ENCODE measurements at regions not wholly inside any gene's neighbourhood (a gene's known extent, or its start where the extent isn't known, plus 50 kb on each side); places are given as distances from the start of the nearest gene placed in this dataset.

- no peak for TF ChIP-seq CTCF (IDR thresholded peaks at IDR 0.05; ENCODE audit: low read depth, low read length)
- no peak overlapping the region for H3K4me3 ChIP-seq (ENCODE audit: low read depth, low read length)
Measured at GRCh38 chr3:139213936-139214335, 129.9 kb upstream of the MRPS22 start.

- no peak for TF ChIP-seq CTCF (IDR thresholded peaks at IDR 0.05; ENCODE audit: low read depth, low read length)
- no peak overlapping the region for H3K4me3 ChIP-seq (ENCODE audit: low read depth, low read length)
Measured at GRCh38 chr3:139216958-139217357, 126.9 kb upstream of the MRPS22 start.

GRCh38 chr3:139217633-139218032 is 126.2 kb upstream of the MRPS22 start:
- no peak overlapping the region for H3K4me3 ChIP-seq (ENCODE audit: low read depth, low read length)
- TF ChIP-seq CTCF (IDR thresholded peaks at IDR 0.05; ENCODE audit: low read depth, low read length), result no peak

GRCh38 chr3:139218046-139218445 is 125.8 kb upstream of the MRPS22 start:
- TF ChIP-seq CTCF (IDR thresholded peaks at IDR 0.05; ENCODE audit: low read depth, low read length), result no peak
- no peak overlapping the region for H3K4me3 ChIP-seq (ENCODE audit: low read depth, low read length)

- no peak for TF ChIP-seq CTCF (IDR thresholded peaks at IDR 0.05; ENCODE audit: low read depth, low read length)
Measured at GRCh38 chr3:139219463-139219862, 124.4 kb upstream of the MRPS22 start.

GRCh38 chr3:139222100-139222657 is 121.6 kb upstream of the MRPS22 start:
- TF ChIP-seq CTCF (IDR thresholded peaks at IDR 0.05; ENCODE audit: low read depth, low read length), result no peak
- no peak overlapping the region for H3K4me3 ChIP-seq (ENCODE audit: low read depth, low read length)

More at GRCh38 chr3:139219463-139219862, 124.4 kb upstream of the MRPS22 start:
- H3K4me3 ChIP-seq (ENCODE audit: low read depth, low read length), result no peak overlapping the region

- no peak overlapping the region for H3K4me3 ChIP-seq (ENCODE audit: low read depth, low read length)
- no peak for TF ChIP-seq CTCF (IDR thresholded peaks at IDR 0.05; ENCODE audit: low read depth, low read length)
Measured at GRCh38 chr3:139225548-139225947, 118.3 kb upstream of the MRPS22 start.

All from WI38 (cell line).